B cell (primary cell): ENCODE measurements at regions not wholly inside any gene's neighbourhood (a gene's known extent, or its start where the extent isn't known, plus 50 kb on each side); places are given as distances from the start of the nearest gene placed in this dataset.

Experiments
- EZH2 ChIP-seq: IDR thresholded peaks from 2 replicates; pipeline ENCODE4 v1.6.1; 2012; ENCODE audit warnings: borderline replicate concordance, low read depth, mild to moderate bottlenecking, moderate library complexity, low read length; ENCODE audit not compliant: insufficient read depth, poor library complexity, severe bottlenecking
- TF ChIP-seq, protein P1 (sequence below): fragments of 200-600 bp; IDR thresholded peaks from one replicate; pipeline ENCODE4 v1.8.0; 2022; ENCODE audit warnings: antibody characterized with exemption, mild to moderate bottlenecking

DNA sequence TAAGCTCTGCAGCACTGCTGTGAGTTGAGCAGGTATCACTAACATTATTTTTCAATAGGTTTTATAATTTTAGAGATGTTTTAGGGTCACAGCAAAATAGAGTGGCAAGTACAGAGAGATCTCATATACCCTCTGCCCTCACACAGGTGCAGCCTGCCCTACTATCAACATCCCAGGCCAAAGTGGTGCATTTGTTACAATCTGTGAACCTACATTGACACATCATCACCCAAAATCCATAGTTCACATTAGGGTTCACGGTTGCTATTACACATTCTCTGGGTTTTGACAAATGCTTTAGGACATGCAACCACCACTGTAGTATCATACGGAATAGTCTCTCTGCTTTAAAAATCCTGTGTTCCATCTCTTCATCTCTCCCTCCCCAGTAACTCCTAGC lies 173.1 kb downstream of the DHX15 start:
- TF ChIP-seq, protein P1, sequence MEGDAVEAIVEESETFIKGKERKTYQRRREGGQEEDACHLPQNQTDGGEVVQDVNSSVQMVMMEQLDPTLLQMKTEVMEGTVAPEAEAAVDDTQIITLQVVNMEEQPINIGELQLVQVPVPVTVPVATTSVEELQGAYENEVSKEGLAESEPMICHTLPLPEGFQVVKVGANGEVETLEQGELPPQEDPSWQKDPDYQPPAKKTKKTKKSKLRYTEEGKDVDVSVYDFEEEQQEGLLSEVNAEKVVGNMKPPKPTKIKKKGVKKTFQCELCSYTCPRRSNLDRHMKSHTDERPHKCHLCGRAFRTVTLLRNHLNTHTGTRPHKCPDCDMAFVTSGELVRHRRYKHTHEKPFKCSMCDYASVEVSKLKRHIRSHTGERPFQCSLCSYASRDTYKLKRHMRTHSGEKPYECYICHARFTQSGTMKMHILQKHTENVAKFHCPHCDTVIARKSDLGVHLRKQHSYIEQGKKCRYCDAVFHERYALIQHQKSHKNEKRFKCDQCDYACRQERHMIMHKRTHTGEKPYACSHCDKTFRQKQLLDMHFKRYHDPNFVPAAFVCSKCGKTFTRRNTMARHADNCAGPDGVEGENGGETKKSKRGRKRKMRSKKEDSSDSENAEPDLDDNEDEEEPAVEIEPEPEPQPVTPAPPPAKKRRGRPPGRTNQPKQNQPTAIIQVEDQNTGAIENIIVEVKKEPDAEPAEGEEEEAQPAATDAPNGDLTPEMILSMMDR: no peak
- TF ChIP-seq EZH2: no peak
